GM18861 (cell line): ENCODE measurements at regions not wholly inside any gene's neighbourhood (a gene's known extent, or its start where the extent isn't known, plus 50 kb on each side); places are given as distances from the start of the nearest gene placed in this dataset.
"Not testable (repeated sequence)": the region's sequence is repeated elsewhere in the genome, so short reads cannot be mapped to it uniquely, and the experiment has no call there.

Experiments
- ATAC-seq: cut with Tn5 transposase; IDR thresholded peaks from one replicate; pipeline ENCODE4 v1.9.1; 2021; ENCODE audit not compliant: unreplicated experiment

DNA sequence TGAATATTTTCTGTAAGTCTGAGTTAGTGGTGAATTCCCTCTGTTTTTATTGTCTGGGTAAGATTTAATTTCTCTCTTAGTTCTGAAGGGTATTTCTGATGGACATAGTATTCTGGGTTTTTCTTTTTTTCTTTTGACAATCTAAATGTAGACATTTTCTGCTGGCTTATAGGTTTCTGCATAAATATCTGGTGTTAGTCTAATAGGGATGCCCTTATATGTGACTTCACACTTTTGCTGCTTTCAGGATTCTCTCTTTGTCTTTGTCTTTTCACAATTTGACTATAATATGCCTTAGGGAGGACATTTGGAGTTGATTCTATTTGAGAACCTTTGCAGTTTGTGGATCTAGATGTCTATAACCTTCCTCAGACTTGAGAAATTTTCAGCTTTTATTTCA lies 667.2 kb downstream of the EPHA7 start:
- no peak for ATAC-seq

DNA sequence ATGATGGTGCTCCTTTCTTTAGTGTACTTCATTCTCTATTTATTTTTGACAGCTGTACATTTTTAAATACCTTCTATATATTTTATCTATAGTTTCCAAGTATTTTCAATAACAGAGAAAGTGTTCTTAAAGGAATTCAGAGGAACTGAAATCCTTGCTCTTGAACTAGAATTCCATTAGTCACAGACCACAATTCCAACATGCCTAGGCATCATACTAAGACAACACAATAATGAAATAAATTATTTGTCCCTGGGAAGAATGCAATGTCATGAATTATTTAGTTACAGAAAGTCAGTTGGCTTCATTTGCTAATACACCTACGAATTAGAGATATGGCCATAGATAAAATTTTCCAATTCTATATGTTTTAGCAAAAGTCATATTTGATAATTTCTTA lies 671.2 kb downstream of the EPHA7 start:
- no peak for ATAC-seq

DNA sequence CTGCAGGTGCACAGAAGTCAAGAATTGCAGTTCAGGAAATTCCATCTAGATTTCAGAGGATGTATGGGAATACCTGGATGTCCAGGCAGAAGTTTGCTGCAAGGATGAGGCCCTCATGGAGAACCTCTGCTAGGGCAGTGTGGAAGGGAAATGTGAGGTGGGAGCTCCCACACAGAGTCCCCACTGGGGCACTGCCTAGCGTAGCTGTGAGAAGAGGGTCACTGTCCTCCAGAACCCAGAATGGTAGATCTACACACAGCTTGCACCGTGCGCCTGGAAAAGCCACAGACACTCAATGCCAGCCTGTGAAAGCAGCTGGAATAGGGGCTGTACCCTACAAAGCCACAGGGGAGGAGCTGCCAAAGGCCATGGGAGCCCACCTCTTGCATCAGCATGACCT lies 681.4 kb downstream of the EPHA7 start:
- no peak for ATAC-seq

DNA sequence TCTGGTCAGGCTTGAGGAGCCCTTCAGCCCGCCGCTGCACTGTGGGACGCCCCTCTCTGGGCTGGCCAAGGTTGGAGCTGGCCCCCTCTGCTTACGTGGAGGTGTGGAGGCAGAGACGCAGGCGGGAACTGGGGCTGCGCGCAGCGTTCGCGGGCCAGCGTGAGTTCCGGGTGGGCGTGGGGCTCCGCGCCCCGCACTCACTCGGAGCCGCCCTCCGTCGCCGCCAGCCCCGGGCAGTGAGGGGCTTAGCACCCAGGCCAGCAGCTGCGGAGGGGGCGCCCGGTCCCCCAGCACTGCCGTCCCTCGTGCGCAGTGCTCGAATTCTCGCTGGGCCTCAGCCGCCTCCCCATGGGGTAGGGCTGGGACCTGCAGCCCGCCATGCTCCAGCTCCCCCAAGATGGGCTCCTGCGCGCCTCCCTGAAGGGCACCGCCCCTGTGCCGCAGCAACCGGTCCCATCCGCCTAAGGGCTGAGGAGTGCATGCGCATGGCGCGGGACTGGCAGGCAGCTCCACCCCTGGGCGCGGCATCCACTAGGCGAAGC lies 695.9 kb downstream of the EPHA7 start:
- no peak for ATAC-seq

DNA sequence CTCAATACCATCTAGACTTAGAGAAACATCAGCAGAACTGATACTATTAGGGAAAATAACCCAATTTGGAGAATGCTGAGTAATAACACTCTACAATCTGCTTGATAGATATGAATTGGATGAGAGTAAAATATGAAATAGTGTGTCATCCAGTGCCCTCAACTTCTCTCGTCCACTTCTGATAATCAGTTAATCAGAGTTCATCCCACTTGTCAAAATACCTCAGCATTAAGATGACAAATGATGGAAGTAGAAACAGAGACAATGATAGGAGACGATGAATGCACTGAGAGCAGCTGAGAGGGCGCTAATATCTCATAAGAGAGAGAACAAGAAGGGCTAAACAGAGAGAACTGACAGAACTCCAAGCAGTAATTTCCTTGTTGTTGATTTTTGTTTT lies 699.6 kb downstream of the EPHA7 start:
- no peak for ATAC-seq

- ATAC-seq, result no peak
Measured at GRCh38 chr6:92716638-92717037, 702.7 kb downstream of the EPHA7 start.

DNA sequence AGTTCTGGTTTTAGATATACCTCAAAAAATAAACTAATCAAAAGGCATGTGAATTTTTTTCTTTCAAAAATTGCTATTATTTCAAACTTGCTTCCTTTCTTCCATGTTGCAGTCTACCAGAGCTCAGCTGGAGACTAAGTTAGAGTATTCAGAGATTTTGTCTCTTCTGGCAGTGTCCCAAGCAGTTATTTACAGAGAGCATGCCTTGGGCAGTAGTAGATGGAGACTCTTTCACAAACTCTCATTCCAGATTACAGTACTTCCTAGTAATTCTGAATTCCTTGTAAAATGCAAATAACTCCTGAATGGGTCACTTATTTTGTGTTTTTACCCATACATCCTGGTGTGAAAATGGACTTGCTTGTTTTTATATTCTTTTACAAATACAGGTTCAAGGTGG lies 703.4 kb downstream of the EPHA7 start:
- ATAC-seq, result no peak

- no peak for ATAC-seq
Measured at GRCh38 chr6:92714346-92714745, 705.0 kb downstream of the EPHA7 start.

DNA sequence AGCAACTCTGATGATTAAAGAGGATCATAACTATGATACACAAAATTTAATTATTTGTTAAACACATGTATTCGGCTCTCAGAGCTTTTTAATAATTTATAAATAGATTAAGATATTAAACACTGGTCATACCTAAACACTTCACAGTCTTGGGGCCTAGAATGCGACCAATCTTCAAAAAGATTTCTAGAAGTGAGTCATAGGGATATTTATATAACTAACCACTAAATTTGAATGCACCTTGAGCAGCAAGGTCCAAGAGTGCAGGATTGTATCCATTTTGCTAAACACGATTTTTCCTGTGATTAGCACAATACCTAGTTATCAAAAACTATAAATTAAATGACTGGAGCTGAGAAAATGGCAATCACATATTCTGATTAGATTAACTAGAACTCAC lies 709.3 kb downstream of the EPHA7 start:
- ATAC-seq, result peak; percentile 92

DNA sequence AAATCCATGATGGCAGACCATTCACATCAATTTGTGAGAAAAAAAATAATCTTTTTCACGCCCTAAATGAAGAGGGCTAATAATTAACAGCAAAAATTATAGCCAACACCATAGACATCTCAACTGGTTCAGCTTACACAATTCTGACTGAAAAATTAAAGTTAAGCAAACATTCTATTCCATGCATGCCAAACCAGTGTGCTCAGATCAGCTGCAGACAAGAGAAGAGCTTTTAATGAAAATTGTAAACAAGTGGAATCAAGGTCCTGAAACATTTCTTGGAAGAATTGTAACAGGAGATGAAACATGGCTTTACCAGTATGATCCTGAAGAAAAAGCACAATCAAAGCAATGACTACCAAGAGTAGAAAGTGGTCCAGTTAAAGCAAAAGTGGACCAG lies 710.4 kb downstream of the EPHA7 start:
- no peak for ATAC-seq

GRCh38 chr6:92708270-92708669 lies 711.1 kb downstream of the EPHA7 start:
- ATAC-seq, result no peak

DNA sequence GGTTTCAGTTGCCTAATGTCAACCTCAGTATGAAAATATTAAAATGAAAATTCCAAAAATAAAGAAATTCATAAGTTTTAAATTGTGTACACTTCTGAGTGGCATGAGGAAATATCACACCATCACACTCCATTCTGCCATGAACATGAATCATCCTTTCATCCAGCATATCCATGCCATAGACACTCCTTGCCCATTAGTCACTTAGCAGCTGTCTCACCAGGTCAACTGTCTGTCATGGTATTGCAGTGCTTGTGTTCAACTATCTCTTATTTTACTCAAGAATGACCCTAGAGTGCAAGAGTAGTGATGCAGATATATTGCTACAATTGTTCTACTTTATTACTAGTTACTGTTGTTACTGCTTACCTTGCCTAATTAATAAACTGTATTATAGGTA lies 712.4 kb downstream of the EPHA7 start:
- ATAC-seq, result no peak

- ATAC-seq, result no peak
Measured at GRCh38 chr6:92701425-92702096, 717.8 kb downstream of the EPHA7 start.

DNA sequence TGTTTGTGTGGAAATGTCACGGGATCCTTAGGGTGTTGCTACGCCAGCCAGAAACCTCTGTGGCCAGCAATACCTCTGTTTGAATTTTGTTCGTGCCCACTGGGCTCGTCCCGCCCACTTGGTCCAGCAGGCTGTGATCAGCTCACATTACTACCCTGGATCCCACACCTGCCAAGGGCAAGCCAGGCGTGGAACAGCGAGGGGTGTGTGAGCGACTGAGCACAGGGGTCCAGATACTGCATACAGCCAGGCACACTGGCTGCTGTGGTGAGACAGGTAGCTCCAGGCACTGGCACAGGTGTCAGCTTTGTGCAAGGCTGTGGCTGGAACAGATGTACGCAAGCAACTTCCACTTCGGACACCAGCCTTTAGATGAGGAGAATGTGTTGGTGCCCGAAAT lies 718.9 kb downstream of the EPHA7 start:
- ATAC-seq, result no peak

- ATAC-seq, result no peak
Measured at GRCh38 chr6:92690997-92691599, 728.3 kb downstream of the EPHA7 start.

DNA sequence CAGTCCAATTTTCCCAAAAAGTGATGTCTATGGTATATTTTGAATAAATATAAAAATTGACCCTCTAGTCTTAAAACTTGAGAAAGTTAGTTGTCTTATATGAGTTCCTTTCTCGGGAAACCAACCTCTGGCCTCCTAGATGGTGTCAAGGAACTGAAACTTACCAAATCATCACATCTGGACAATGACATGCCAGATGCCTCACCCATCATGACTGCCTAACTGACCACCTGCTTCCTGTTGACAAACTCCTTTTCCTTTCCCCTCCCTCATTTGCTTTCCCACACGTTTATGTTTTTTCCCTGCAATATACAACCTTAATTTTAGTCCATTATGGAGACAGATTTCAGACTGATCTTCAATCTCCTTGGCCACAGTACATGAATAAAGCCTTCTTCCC lies 731.0 kb downstream of the EPHA7 start:
- no peak for ATAC-seq

DNA sequence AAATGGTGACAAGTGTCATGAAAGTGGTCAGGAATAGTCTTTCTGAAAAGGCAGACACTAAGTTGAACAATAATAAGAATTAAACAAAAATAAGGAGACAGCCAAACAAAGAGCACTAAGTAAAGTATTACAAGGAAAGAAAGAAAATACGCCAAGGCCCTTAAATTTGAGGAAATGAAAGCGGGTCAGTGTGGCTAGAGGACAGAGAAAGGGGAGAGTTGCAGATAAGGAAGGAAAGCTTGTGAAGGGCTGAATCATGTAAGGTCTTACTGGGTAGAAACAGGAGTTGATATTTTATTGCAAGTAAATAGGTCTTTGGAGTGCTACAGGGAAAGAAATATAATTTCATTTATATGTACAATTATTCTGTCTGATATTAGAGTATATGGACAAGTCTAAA lies 732.1 kb downstream of the EPHA7 start:
- no peak for ATAC-seq

DNA sequence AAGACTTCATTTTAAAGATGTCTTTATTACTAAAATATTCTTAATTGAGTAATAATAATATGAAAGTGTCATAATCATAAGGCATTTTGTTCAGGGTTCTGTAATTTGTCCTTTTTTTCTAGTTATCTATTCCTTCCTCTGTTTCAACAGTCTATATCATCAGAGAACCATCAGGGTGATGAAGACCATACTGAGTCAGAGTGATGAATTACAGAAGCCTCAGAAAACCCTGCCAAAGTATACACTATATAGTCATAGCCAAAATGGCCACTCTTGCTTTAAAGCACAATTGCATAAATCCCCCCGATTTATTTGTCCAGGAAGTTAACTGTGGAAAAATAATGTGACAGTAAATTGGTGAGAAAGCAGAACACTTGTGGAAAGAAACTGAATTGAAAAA lies 735.0 kb downstream of the EPHA7 start:
- no peak for ATAC-seq

DNA sequence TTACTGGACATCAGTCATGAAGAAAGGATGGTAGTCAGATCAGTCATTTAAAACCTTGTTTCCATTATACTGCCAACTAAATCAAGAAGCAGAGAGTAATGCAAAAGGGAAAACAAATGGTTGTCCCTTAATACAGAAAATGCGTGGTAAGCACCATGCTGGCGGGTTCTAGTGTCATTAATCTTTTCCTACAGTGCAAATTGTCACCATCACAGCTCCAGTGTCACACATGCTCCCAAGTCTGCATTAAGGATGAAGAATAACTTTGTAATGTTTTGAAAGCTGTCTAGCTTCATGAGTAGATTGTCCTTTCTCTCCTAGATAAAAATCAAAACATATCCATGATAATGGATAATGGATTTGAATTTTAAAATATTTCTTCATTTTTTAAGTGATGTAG lies 735.6 kb downstream of the EPHA7 start:
- ATAC-seq, result no peak

DNA sequence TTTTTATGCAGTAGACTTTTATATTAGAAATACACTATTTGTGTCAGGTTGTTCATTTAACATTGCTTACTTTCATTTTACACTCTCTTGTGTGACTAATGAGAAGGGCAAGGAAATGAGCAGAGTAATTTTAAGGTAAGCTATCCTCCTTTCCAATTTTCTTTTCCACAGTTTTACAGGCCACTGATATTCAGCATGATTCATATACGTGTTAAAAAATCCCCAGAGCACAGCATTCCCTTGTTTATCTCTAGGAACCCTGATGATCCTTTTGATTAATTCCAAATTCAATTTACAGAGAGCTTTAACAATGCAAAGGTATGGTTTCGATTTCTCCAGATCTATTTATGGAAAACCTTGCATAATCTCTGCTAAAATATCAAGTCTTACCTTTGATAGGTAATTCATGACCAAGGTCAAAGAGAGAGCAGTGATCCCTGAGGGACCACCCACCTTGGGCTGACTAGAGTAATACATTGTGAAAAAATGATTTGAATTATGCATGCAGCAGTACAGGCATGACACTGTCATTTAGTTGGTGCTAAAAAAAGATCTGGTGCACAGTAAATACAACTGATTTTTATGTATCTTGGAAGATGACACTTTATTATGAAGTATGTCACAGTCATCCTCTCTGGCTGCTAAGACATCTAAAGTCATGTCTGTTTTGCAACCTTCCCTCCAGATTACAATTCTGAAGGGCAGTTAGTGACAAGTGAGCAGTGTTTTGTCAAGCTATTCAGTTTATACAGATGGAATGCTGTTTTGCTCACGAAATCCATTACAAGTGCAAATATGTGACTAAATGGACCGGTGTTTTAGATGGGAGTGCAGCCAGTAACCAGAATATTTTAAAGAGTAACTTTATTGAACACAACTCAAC lies 736.6 kb downstream of the EPHA7 start:
- ATAC-seq, result no peak

DNA sequence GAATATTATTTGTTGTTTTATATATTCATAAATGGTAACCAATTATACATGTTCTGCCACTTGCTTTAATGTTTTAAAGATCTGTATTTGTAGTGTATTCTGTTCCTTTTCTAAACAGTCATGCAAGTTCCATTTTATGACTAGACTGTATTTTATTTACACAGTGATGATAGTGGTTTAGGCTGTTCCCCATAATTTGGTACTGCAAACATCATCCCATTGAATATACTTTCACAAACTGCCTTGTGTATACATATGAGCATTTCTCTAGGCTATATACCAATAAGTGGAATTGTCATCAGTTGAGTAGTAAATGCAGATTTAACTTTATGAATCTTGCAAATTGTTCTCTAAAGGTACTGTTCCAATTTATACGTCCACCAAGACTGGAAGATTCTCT lies 738.0 kb downstream of the EPHA7 start:
- no peak for ATAC-seq

DNA sequence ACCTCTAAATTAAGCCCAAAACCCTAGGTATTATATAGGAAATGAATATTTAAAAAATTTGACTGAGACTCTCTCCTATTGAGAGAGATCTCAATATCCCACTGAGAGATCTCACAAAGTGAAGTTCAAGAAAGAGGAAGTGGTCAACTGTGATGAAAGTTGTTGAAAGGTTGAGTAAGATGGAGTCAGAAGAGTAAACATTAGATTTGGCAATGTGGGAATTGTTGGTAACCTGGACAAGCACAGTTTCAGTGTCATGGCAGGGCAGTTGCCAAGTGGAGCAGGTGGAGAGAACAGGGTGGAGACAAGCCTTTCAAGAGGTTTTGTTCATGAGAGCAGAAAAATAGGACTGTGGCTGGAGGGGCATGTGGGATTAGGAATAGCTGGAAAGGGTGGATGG lies 747.9 kb downstream of the EPHA7 start:
- ATAC-seq, result not testable (repeated sequence)
